ENCODE measurements at regions not wholly inside any gene's neighbourhood (a gene's known extent, or its start where the extent isn't known, plus 50 kb on each side); places are given as distances from the start of the nearest gene placed in this dataset.
"Not testable (repeated sequence)": the region's sequence is repeated elsewhere in the genome, so short reads cannot be mapped to it uniquely, and the experiment has no call there.

GRCh38 chr6:167216390-167217050, 58.7 kb upstream of the GPR31 start:
- not testable (repeated sequence) for TF ChIP-seq BRCA1 (IDR thresholded peaks at IDR 0.05; ENCODE audit: low read depth, low read length); POLR2AphosphoS5 (IDR thresholded peaks at IDR 0.05; ENCODE audit: low read depth, low read length); EZH2 (IDR thresholded peaks at IDR 0.05; ENCODE audit: low read depth, low read length, severe bottlenecking); CTCF (IDR thresholded peaks at IDR 0.05; ENCODE audit: control extremely low read depth in 1 of 3, insufficient read depth in 1 of 3, low read depth in 1 of 3, low read length in 3 of 3); NANOG (IDR thresholded peaks at IDR 0.05; ENCODE audit: insufficient read depth, low read depth, low read length, poor library complexity, severe bottlenecking); TCF12 (IDR thresholded peaks at IDR 0.05; ENCODE audit: low read depth, low read length); EP300 (IDR thresholded peaks at IDR 0.05; ENCODE audit: borderline replicate concordance in 1 of 2, low read depth in 2 of 2, low read length in 2 of 2)

Data from H1 (cell line).